Stimulated activated CD8-positive, alpha-beta memory T cell treated with anti-CD3 and anti-CD28 coated beads, Interleukin-7, amount 100 ng/mL, for 4 hours (primary cell): ENCODE measurements at regions not wholly inside any gene's neighbourhood (a gene's known extent, or its start where the extent isn't known, plus 50 kb on each side); places are given as distances from the start of the nearest gene placed in this dataset.
"Not testable (repeated sequence)": the region's sequence is repeated elsewhere in the genome, so short reads cannot be mapped to it uniquely, and the experiment has no call there.

Source experiments
- DNase-seq, 2 donors: peaks; one replicate each; pipeline ENCODE4 v3.0.0-alpha.2; 2020; ENCODE audit warnings: low read depth in 2 of 2

- DNase-seq = not testable (repeated sequence)
Observed at GRCh38 chr6:166701424-166701823, 74.4 kb upstream of the RPS6KA2 start.

GRCh38 chr6:166700871-166701270 is 73.8 kb upstream of the RPS6KA2 start:
- not testable (repeated sequence) for DNase-seq

- DNase-seq = no peak
Observed at GRCh38 chr6:166697113-166697512, 70.1 kb upstream of the RPS6KA2 start.

- DNase-seq = no peak
Observed at GRCh38 chr6:166693880-166694279, 66.8 kb upstream of the RPS6KA2 start.

GRCh38 chr6:166692723-166693302 is 65.8 kb upstream of the RPS6KA2 start:
- no peak for DNase-seq

- DNase-seq = no peak
Observed at GRCh38 chr6:166691746-166692145, 64.7 kb upstream of the RPS6KA2 start.

- no peak for DNase-seq
Observed at GRCh38 chr6:166691199-166691598, 64.1 kb upstream of the RPS6KA2 start.

GRCh38 chr6:166689687-166690086 is 62.6 kb upstream of the RPS6KA2 start:
- DNase-seq = no peak

GRCh38 chr6:166688901-166689300 is 61.9 kb upstream of the RPS6KA2 start:
- DNase-seq = no peak

- DNase-seq = no peak
Observed at GRCh38 chr6:166687879-166688205, 60.8 kb upstream of the RPS6KA2 start.

GRCh38 chr6:166687070-166687878 is 60.2 kb upstream of the RPS6KA2 start:
- DNase-seq = no peak

GRCh38 chr6:166686317-166686716 is 59.3 kb upstream of the RPS6KA2 start:
- DNase-seq = no peak

GRCh38 chr6:166684866-166685265 is 57.8 kb upstream of the RPS6KA2 start:
- no peak for DNase-seq

- no peak for DNase-seq
Observed at GRCh38 chr6:166684170-166684569, 57.1 kb upstream of the RPS6KA2 start.

- no peak for DNase-seq
Observed at GRCh38 chr6:166683477-166683876, 56.4 kb upstream of the RPS6KA2 start.

GRCh38 chr6:166679566-166679965 is 52.5 kb upstream of the RPS6KA2 start:
- DNase-seq = no peak

- no peak for DNase-seq
Observed at GRCh38 chr6:166678426-166678825, 51.4 kb upstream of the RPS6KA2 start.

GRCh38 chr6:166677941-166678340 is 50.9 kb upstream of the RPS6KA2 start:
- DNase-seq = no peak
